NCI-H748 (cell line): ENCODE measurements at regions not wholly inside any gene's neighbourhood (a gene's known extent, or its start where the extent isn't known, plus 50 kb on each side); places are given as distances from the start of the nearest gene placed in this dataset.
"Not testable (repeated sequence)": the region's sequence is repeated elsewhere in the genome, so short reads cannot be mapped to it uniquely, and the experiment has no call there.

Source experiments
- DNase-seq: peaks from one replicate; lab custom pipeline; 2025; ENCODE audit not compliant: unreplicated experiment; lab: John Stamatoyannopoulos, UW

DNA sequence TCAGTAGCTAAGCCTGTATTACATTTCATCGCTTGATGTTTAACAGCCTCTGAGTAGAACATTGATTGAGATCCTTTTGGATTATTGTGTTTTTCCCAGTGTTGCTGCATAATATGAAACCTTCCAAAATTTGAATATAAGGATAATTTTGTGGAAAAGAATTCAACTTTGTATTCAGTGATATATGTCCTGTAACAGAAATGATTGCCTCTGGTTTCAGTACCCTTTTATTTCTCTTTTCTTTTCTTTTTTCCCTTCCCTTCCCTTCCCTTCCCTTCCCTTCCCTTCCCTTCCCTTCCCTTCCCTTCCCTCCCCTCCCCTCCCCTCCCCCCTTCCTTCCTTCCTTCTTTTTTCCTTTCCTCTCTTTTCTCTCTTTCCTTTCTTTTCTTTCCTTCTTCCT lies 74.6 kb downstream of the UTRN start:
- no peak for DNase-seq

DNA sequence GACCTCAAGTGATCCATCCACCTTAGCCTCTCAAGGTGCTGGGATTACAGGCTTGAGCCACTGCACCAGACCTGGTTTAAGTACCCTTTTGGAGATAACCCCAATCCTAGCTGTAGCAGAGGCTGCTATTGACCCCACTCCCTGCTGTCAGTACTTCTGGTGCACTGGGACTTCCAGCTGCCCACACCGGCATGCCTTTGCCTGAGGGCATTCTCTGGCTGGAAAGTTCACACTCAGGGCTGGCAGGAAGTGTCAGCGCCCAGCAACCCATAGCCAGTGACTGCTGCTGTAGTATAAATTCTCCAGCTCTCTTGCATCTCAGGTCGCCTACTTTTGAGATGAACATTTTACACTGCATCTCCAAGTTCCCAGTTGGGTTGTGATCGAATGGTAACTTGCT lies 75.3 kb downstream of the UTRN start:
- no peak for DNase-seq

DNA sequence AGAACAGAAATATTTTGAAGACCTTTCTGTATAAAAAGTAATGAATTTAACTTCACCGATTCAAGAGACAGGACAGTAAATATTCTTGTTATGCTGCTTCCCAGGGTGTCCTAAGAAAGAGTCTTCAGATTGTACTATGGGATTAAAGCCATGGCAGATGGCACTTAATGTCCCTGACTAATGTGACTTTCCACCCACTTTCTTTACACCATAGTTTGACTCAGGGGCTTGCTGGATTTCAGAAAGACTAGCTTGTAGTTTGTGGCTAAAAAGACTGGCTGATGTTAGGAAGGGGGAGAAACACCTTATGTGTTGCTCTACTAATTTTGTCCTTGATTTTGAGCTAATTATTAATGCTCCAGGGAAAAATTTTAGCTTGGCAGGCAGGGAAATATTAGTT lies 75.9 kb downstream of the UTRN start:
- DNase-seq = no peak

DNA sequence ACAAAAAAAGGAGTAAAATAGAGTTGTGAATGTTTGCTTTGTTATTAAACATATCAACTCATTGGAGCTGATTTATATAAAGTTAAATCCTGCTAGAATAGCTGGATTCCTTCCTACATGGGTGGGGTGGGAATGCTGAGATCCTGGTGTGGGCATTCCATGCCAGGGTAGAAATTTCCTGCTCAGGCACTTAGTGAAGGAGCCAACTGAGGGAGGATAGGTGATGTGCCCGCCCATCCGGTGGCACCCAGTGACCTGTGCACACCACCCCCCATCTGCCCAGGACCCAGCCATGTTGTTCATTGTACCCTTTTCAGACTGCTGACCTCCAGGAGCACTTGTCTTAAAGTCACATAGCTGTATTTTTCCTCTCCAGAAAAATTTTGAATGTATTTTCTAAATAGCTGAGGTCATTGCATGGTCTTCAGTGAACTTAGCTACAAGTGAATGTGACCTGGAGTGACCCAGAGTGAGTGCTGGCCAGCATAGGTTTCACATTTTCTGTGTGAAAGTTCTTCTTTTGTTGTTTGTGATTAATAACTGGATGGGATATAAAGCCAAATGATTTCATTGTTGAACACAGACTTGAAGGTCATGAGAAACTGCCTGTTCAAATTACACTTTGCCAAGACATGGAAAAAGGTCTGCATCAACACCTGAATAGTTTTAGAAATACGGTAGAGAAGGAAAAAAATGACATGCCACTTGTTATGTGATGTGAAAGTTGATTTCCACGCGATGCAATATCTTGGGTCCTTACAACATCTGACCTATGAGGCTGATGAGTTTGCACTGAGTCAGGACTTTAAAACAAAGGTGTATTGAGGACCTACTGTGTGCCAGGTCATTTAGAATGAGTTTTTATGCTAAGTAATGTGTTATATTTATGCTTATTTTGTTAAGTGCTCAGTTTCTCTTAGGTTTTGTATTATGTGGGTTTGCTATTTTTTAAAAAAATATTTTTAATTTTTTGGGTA lies 77.2 kb downstream of the UTRN start:
- DNase-seq = no peak

DNA sequence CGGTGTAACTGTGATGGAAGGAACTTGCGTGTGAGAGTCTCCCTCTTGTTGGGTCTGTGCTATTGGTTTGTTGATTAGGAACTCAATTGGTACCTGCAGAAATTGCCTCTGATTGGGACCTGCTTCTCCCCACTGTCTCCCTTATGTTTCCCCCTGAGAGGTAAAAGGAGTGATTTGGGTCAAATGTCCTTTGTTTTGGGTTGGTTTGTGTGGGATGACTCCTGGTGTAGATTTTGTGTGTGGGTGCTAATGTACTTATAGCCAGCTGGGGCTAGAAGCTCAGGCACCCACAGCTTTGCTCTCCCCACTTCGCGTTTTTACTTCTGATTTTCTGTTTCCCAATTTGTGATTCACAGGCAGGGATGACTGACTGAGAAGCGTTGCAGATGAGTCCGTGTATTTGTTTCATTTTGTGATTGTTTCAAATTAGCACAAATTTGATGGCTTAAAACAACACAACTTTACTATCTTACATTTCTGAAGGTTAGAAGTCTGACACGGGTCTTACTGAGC lies 79.1 kb downstream of the UTRN start:
- DNase-seq = no peak

- no peak for DNase-seq
Observed at GRCh38 chr6:144364782-144365181, 79.6 kb downstream of the UTRN start.

GRCh38 chr6:144365271-144365670 lies 80.1 kb downstream of the UTRN start:
- no peak for DNase-seq

GRCh38 chr6:144369696-144370095 lies 84.6 kb downstream of the UTRN start:
- DNase-seq = not testable (repeated sequence)

DNA sequence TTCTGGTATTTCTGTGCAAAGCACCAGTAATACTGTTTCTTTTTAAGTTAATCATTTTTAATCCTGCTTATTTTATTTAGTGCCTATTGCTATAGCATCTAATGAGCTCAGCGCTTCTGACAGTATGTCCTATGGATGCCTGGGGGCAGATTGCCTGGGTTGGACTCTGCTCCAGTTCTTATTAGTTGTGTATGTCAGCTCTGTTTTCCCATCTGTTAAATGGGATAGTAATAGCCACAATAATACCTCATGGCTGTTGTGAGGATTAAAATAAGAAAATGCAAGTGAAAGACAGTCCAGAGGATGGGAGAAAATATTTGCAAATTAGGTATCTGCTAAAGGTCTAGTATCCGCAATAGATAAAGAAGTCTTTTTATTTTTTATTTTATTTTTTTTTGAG lies 87.0 kb downstream of the UTRN start:
- DNase-seq = no peak

GRCh38 chr6:144372611-144373594 lies 87.8 kb downstream of the UTRN start:
- no peak for DNase-seq

DNA sequence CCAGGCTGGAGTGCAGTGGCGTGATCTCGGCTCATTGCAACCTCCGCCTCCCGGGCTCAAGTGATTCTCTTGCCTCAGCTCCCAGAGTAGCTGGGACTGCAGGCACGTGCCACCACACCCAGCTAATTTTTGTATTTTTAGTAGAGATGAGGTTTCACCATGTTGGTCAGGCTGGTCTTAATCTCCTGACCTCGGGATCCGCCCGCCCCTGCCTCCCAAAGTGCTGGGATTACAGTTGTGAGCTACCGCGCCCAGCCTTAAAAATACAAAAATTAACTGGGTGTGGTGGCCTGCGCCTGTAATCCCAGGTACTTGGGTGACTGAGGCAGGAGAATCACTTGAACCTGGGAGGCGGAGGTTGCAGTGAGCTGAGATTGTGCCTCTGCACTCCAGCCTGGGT lies 89.4 kb downstream of the UTRN start:
- DNase-seq = not testable (repeated sequence)

GRCh38 chr6:144377586-144378210 lies 92.6 kb downstream of the UTRN start:
- DNase-seq = no peak

- DNase-seq = no peak
Observed at GRCh38 chr6:144378437-144378836, 93.3 kb downstream of the UTRN start.

GRCh38 chr6:144379356-144379755 lies 94.2 kb downstream of the UTRN start:
- no peak for DNase-seq

- DNase-seq = not testable (repeated sequence)
Observed at GRCh38 chr6:144381499-144381898, 96.4 kb downstream of the UTRN start.

- no peak for DNase-seq
Observed at GRCh38 chr6:144383336-144383735, 98.2 kb downstream of the UTRN start.

DNA sequence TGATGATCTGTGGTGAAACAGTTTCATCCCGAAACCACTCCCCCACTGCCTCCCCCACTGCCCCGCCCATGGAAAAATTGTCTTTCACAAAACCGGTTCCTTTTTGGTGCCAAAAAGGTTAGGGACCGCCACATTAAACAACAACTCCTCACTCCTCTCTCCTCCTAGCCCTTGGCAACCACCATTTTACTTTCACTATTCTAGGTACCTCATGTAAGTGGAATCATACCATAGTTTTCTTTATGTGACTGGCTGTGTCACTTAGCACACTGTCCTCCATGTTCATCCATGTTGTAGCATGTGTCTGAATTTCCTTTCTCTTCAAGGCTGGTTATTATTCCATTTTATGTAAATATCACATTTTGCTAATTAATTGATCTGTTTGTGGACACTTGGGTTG lies 99.3 kb downstream of the UTRN start:
- peak; percentile 69 for DNase-seq

GRCh38 chr6:144389474-144389873 lies 104.3 kb downstream of the UTRN start:
- DNase-seq = not testable (repeated sequence)

DNA sequence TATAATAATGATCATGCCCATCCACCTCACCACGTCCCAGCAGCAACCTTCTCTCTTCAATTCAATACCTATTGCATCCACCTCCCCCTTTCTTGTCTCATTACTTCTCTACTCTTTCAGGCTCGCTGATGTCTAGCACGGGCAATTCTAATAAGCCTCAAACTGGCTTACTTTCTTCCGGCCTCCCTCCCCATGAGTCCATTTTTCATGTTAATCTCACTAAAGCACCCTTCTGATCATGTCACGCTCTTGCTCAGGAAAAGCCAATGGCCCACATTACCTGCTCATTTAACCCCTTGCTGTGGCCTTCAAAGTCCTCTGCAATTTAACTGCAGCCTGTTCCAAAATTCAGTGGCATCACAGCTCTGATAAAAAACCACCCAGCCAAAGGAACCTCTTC lies 105.1 kb downstream of the UTRN start:
- DNase-seq = no peak

GRCh38 chr6:144390886-144391285 lies 105.8 kb downstream of the UTRN start:
- DNase-seq = no peak

- DNase-seq = no peak
Observed at GRCh38 chr6:144392536-144392935, 107.4 kb downstream of the UTRN start.
